Heart right ventricle (tissue), 16 donors: ENCODE measurements at regions not wholly inside any gene's neighbourhood (a gene's known extent, or its start where the extent isn't known, plus 50 kb on each side); places are given as distances from the start of the nearest gene placed in this dataset.

Source experiments
- ATAC-seq, 8 donors: fragments of 200-7000 bp; cut with Tn5 transposase; one replicate each; pipeline ENCODE4 v1.9.1; 2020; ENCODE audit warnings: mild to moderate bottlenecking in 8 of 8, moderate library complexity in 8 of 8, moderate number of reproducible peaks in 1 of 8
- DNase-seq, 2 donors: peaks; one replicate each; pipeline ENCODE4 v3.0.0-alpha.2; 2020
- H3K27ac ChIP-seq, 10 donors: fragments of 200-600 bp; sonication (generic) in 2 of 10; one replicate each; pipeline versions ENCODE4 v1.5.0 to v1.8.0; 2020 to 2022; ENCODE audit warnings: mild to moderate bottlenecking in 3 of 10
- H3K27me3 ChIP-seq, 7 donors: fragments of 200-600 bp; one replicate each; pipeline ENCODE4 v1.8.0; 2021 to 2022; ENCODE audit warnings: mild to moderate bottlenecking in 2 of 7
- H3K36me3 ChIP-seq, 9 donors: fragments of 200-600 bp; sonication (generic) in 1 of 9; one replicate each; pipeline versions ENCODE4 v1.5.0 to v1.8.0; 2020 to 2022; ENCODE audit warnings: mild to moderate bottlenecking in 2 of 9
- H3K4me1 ChIP-seq, 9 donors: fragments of 200-600 bp; sonication (generic) in 1 of 9; one replicate each; pipeline versions ENCODE4 v1.5.0 to v1.8.0; 2020 to 2022; ENCODE audit warnings: mild to moderate bottlenecking in 4 of 9
- H3K4me3 ChIP-seq, 10 donors: fragments of 200-600 bp; sonication (generic) in 2 of 10; one replicate each; pipeline versions ENCODE4 v1.5.0 to v1.8.0; 2020 to 2022; ENCODE audit warnings: mild to moderate bottlenecking in 7 of 10, moderate library complexity in 2 of 10
- H3K9me3 ChIP-seq, 11 donors: fragments of 200-600 bp in 10 of 11; sonication (generic) in 2 of 11; one replicate each; pipeline versions ENCODE4 v1.5.0 to v1.8.0; 2013 to 2022; ENCODE audit warnings: mild to moderate bottlenecking in 2 of 11, control low read depth in 1 of 11, moderate library complexity in 1 of 11
- WGBS, 2 donors: extraction: QIAGEN DNeasy Blood & Tissue Kit; methylation state at CpG; one replicate each; pipeline ENCODE4 v1.1.7; 2013; ENCODE audit warnings: inconsistent platforms in 1 of 2; 5-methylcytosine and 5-hydroxymethylcytosine counted together
- intact Hi-C, 10 donors: fragments of 100-400 bp; cut with DNase I; formaldehyde crosslinking; loops; one replicate each; pipeline versions ENCODE4 v1.11.1 to v1.14.2; 2022
- TF ChIP-seq, protein P1 (sequence below), 9 donors: fragments of 200-600 bp; sonication (generic) in 2 of 9; IDR thresholded peaks; one replicate each; pipeline versions ENCODE4 v1.5.0 to v1.8.0; 2021 to 2022; ENCODE audit warnings: antibody characterized with exemption in 9 of 9, mild to moderate bottlenecking in 5 of 9, moderate library complexity in 1 of 9
- donor health status: Arrhythmogenic right ventricular cardiomyopathy.
- donor health status: ischemic (EF 13 %, LVEDD 7.1; RV severe dilation, severe dysfunction).
- donor health status: healthy with polysubstance abuse.
- donor health status: DM: no; HTN: yes; CAD: no.
- donor health status: DM: no; HTN: no; CAD: no.
- donor health status: ischemic (EF 25% LVEDD 6.9; RV normal size, moderate dysfunction).
- donor health status: ischemic (EF 25% LVEDD 5.7; RV mildly dilated, moderate dysfunction).
- donor health status: healthy.
- donor health status: DM: yes; HTN: yes; CAD: no.
- donor health status: Ischemic cardiomyopathy.
- donor health status: ischemic (EF 35%, LVEDD 5.7; RV mildly dilated, moderate dysfunction).
- donor health status: nonischemic (EF 11% LVEDD 7.7; RV severe dilation, severe dysfunction).
- donor health status: DM: yes; HTN: yes; CAD: no.
- donor health status: PGD.
- donor health status: ischemic (EF 29% LVEDD 5.4; RV normal size, mild dysfunction).
- donor health status: nonischemic (EF 23%, LVEDD 6.1; RV moderate dilation, normal function).

DNA sequence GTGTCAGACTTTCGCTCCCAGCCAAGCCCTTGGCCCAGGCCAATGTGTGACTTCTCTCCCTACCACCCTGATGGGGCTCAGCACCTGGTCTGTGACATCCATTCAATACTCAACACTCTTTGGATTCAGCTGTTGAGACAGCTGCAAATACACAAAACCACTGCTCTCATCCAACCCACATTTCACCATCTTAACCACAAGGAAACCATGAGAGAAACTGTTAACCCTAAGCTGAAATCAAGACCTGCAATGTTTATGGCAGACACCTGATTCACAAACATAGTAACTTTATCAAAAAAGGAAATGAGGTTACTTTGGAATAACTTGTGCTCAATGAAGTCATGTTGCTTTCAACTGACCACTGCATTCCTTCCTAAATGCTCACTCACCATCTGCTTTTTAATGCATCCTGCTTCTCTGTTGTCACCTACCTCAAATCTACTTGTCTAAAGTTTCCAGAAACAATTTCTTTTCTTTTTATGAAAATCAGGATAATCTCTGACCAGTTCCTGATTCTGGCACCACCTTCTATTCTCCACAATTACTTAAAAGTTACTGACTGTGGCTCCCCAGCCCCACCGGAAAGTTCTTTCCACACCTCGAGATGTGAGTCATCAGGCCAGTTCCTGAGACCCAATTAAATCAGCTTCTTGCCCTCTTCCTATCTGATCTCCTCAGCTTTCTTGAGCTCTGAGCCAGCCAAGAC is 88.2 kb downstream of the NOG start:
- intact Hi-C loops: loop anchor here in 2 of 10 donors (1.0 to 10.0 kb wide), 2 partner anchors 182 to 837 kb away; no protein-coding TSS in a partner anchor
- DNase-seq (no peak), ATAC-seq (peak in 2 of 8 donors; percentile 24 to 67)
- Histone ChIP-seq H3K9me3 (no peaks in the 10 kb centered on the region), H3K36me3 (no peaks in the 10 kb centered on the region), H3K27ac (no peak overlapping the region), H3K27me3 (peaks cover 7 to 91% (median 60%) of the 10 kb centered on the region in 7 donors), H3K4me3 (no peak overlapping the region), H3K4me1 (peaks cover 0 to 25% (median 8%) of the 10 kb centered on the region in 9 donors)
- 64 to 76% methylated on average over 3 of the region's 3 CpGs for WGBS, 2 donors
- TF ChIP-seq, protein P1, sequence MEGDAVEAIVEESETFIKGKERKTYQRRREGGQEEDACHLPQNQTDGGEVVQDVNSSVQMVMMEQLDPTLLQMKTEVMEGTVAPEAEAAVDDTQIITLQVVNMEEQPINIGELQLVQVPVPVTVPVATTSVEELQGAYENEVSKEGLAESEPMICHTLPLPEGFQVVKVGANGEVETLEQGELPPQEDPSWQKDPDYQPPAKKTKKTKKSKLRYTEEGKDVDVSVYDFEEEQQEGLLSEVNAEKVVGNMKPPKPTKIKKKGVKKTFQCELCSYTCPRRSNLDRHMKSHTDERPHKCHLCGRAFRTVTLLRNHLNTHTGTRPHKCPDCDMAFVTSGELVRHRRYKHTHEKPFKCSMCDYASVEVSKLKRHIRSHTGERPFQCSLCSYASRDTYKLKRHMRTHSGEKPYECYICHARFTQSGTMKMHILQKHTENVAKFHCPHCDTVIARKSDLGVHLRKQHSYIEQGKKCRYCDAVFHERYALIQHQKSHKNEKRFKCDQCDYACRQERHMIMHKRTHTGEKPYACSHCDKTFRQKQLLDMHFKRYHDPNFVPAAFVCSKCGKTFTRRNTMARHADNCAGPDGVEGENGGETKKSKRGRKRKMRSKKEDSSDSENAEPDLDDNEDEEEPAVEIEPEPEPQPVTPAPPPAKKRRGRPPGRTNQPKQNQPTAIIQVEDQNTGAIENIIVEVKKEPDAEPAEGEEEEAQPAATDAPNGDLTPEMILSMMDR (IDR thresholded peaks at IDR 0.05): no peak

DNA sequence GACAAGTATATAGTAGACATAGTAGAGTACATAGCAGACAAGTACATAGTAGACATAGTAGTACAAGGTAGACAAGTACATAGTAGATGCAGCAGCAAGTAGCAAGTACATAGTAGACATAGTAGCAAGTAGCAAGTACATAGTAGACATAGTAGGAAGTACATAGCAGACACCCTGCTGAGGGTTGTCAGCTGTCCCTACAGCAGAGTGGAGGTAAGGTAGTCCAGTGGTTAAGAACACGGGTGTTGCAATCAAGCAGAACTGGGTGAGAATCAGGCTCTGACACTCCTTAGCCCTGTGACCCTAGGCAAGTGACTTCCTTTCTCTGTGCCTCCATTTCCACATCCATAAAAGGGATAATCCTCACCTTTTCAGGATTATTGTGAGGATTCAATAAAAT is 94.7 kb downstream of the NOG start:
- WGBS, 2 donors: 77 to 84% methylated on average over 1 of the region's 1 CpG
- Histone ChIP-seq H3K27ac (no peak overlapping the region), H3K4me1 (no peaks in the 10 kb centered on the region), H3K4me3 (no peak overlapping the region), H3K9me3 (peaks cover 0 to 5% (median 0%) of the 10 kb centered on the region in 11 donors), H3K27me3 (peaks cover 0 to 41% (median 13%) of the 10 kb centered on the region in 7 donors), H3K36me3 (no peaks in the 10 kb centered on the region)
- TF ChIP-seq, protein P1 (IDR thresholded peaks at IDR 0.05): no peak
- no peak for DNase-seq
- no peak for ATAC-seq
- intact Hi-C loops: loop anchor here in 1 of 10 donors (10.0 kb wide), 1 partner anchor 843 kb away; no protein-coding TSS in a partner anchor

DNA sequence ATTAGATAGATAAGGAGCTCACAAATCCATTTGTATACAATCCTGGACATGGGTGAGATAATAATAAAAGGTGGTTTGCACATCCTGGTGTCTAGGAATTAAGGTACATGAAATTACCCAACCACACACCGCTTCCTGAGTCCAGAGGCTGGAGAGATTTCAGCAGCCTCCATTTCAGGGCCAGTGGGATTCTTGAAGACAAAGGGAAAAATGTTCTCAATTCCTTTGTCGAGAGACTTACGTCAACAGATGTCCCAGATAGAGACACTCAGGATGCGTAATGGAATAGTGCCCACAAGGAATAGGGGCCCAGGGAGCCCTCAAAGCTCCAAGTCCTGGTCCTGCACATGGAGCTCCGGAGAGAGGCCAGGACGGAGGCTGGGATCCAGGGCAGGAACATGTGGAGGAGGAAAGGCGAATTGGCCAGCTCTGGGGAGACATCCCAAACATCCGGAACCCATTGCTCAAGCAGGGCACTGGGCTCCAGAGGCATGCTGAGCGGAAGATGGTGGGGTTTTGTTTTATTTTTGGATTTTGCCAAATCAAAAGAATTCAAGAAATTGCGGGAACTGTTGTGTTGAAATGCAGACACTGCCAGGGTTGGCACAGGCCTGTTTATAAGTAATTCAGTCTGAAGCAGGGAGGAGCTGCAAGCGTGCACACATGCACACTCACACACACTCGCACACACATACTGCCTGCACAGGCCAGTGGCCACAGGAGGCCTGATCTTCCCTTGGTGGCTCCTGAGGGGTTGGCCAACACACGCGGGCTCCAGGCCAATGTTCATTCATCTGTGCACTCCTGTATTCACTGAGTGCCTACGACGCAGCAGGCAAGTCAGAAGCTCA is 97.2 kb downstream of the NOG start:
- peaks cover 0 to 21% (median 0%) of the 10 kb centered on the region in 7 donors for H3K27me3 ChIP-seq
- no peaks in the 10 kb centered on the region for H3K4me1 ChIP-seq
- DNase-seq (no peak), ATAC-seq (no peak)
- TF ChIP-seq, protein P1 (IDR thresholded peaks at IDR 0.05): no peak
- H3K36me3 ChIP-seq: no peaks in the 10 kb centered on the region
- WGBS, 2 donors: 91 to 92% methylated on average over 16 of the region's 16 CpGs
- intact Hi-C loops: no loop called here
- H3K9me3 ChIP-seq: peaks cover 0 to 5% (median 0%) of the 10 kb centered on the region in 11 donors
- H3K27ac ChIP-seq: no peak overlapping the region
- H3K4me3 ChIP-seq: no peak overlapping the region

DNA sequence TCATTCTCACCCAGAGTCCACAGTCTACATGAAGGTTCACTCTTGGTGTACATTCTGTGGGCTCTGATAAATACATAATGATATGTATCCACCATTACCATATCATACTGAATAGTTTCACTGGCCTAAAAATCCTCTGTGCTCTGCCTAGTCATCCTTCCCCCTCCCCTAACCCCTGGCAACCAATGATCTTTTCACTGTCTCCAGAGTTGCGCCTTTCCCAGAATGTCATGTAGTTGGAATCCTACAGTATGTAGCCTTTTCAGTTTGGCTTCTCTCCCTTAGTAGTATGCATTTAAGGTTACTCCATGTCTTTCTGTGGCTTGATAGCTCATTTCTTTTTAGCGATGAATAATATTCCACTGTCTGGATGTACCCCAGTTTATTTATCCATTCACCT is 101.3 kb downstream of the NOG start:
- no peak for ATAC-seq
- no peaks in the 10 kb centered on the region for H3K9me3 ChIP-seq
- intact Hi-C loops: no loop called here
- H3K4me1 ChIP-seq: peaks cover 0 to 13% (median 10%) of the 10 kb centered on the region in 9 donors
- H3K27ac ChIP-seq: no peak overlapping the region
- 88 to 90% methylated on average over 2 of the region's 2 CpGs for WGBS, 2 donors
- no peaks in the 10 kb centered on the region for H3K36me3 ChIP-seq
- H3K27me3 ChIP-seq: no peaks in the 10 kb centered on the region
- H3K4me3 ChIP-seq: no peak overlapping the region
- DNase-seq: no peak
- TF ChIP-seq, protein P1 (IDR thresholded peaks at IDR 0.05): no peak
